ENCODE measurements at regions not wholly inside any gene's neighbourhood (a gene's known extent, or its start where the extent isn't known, plus 50 kb on each side); places are given as distances from the start of the nearest gene placed in this dataset.

- TF ChIP-seq CTCF (IDR thresholded peaks at IDR 0.05) (no peak), POLR2A (IDR thresholded peaks at IDR 0.05) (no peak)
These were observed 249.6 kb downstream of the ENGASE start for GRCh38 chr17:79324194-79324593.
